ENCODE measurements at regions not wholly inside any gene's neighbourhood (a gene's known extent, or its start where the extent isn't known, plus 50 kb on each side); places are given as distances from the start of the nearest gene placed in this dataset.

GRCh38 chr6:77036400-77036799, 426.9 kb downstream of the HTR1B start:
- no peak for DNase-seq
- intact Hi-C loops (cut with DNase I; ENCODE audit: low total_unique reads), result no loop called here
- no peaks in the 10 kb centered on the region for H3K36me3 ChIP-seq
- 77 to 92% (median 86%) methylated on average over 4 of the region's 4 CpGs for WGBS, 5 donors
- no peak overlapping the region for H3K27ac ChIP-seq
- H3K27me3 ChIP-seq, result no peaks in the 10 kb centered on the region
- no peaks in the 10 kb centered on the region for H3K4me1 ChIP-seq
- no peak overlapping the region for H3K4me3 ChIP-seq
- TF ChIP-seq POLR2A (IDR thresholded peaks at IDR 0.05) (no peak), POLR2AphosphoS5 (IDR thresholded peaks at IDR 0.05) (no peak), CTCF (IDR thresholded peaks at IDR 0.05) (no peak), EP300 (IDR thresholded peaks at IDR 0.05) (no peak)
- H3K9me3 ChIP-seq, result peaks cover 4 to 32% (median 21%) of the 10 kb centered on the region in 4 donors

GRCh38 chr6:77034161-77034560, 429.1 kb downstream of the HTR1B start:
- Histone ChIP-seq H3K4me1 (no peaks in the 10 kb centered on the region), H3K4me3 (no peak overlapping the region), H3K36me3 (no peaks in the 10 kb centered on the region), H3K27ac (no peak overlapping the region), H3K27me3 (no peaks in the 10 kb centered on the region), H3K9me3 (peaks cover 4 to 30% (median 19%) of the 10 kb centered on the region in 4 donors)
- intact Hi-C loops (cut with DNase I; ENCODE audit: low total_unique reads), result no loop called here
- no peak for DNase-seq
- 45 to 63% (median 49%) methylated on average over 4 to 5 of the region's 5 CpGs for WGBS, 5 donors
- TF ChIP-seq EP300 (IDR thresholded peaks at IDR 0.05) (no peak), POLR2AphosphoS5 (IDR thresholded peaks at IDR 0.05) (no peak), POLR2A (IDR thresholded peaks at IDR 0.05) (no peak), CTCF (IDR thresholded peaks at IDR 0.05) (no peak)

- WGBS, 5 donors, result 74 to 84% (median 79%) methylated on average over 7 of the region's 7 CpGs
- Histone ChIP-seq H3K27me3 (no peaks in the 10 kb centered on the region), H3K4me3 (no peak overlapping the region), H3K36me3 (no peaks in the 10 kb centered on the region), H3K4me1 (no peaks in the 10 kb centered on the region), H3K27ac (no peak overlapping the region), H3K9me3 (peaks cover 0 to under 1% (median 0%) of the 10 kb centered on the region in 4 donors)
- TF ChIP-seq POLR2A (IDR thresholded peaks at IDR 0.05), result no peak
- TF ChIP-seq EP300 (IDR thresholded peaks at IDR 0.05), result no peak
- no peak for TF ChIP-seq POLR2AphosphoS5 (IDR thresholded peaks at IDR 0.05)
- TF ChIP-seq CTCF (IDR thresholded peaks at IDR 0.05), result no peak
- no peak for DNase-seq
- intact Hi-C loops (cut with DNase I; ENCODE audit: low total_unique reads), result no loop called here
Observed at GRCh38 chr6:77030929-77031674, 432.2 kb downstream of the HTR1B start.

DNA sequence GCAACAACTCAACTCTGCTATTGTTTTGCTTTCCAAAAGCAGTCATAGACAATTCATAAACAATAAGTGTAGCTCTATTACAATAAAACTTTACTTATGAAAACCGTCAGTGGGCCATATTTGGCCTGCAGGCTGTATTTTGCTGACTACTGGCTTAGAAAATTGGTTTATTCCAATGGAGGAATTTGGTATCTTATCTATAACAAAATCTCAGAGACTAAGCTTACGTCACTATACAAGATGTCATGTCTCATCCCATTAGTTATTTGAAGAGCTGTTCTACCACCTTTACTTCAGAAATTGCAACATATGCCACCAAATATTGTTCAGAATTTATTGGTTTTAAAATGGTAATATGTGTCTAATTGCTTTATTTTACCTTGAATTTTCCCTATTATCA, 436.9 kb downstream of the HTR1B start:
- no peak overlapping the region for H3K4me3 ChIP-seq
- DNase-seq, result no peak
- no peaks in the 10 kb centered on the region for H3K4me1 ChIP-seq
- no peaks in the 10 kb centered on the region for H3K27me3 ChIP-seq
- TF ChIP-seq CTCF (IDR thresholded peaks at IDR 0.05) (no peak), POLR2A (IDR thresholded peaks at IDR 0.05) (no peak), EP300 (IDR thresholded peaks at IDR 0.05) (no peak), POLR2AphosphoS5 (IDR thresholded peaks at IDR 0.05) (no peak)
- H3K9me3 ChIP-seq, result no peaks in the 10 kb centered on the region
- intact Hi-C loops (cut with DNase I; ENCODE audit: low total_unique reads), result no loop called here
- no peaks in the 10 kb centered on the region for H3K36me3 ChIP-seq
- WGBS, 5 donors, result 75 to 85% (median 81%) methylated on average over 2 of the region's 2 CpGs
- no peak overlapping the region for H3K27ac ChIP-seq
